H1 (cell line): ENCODE measurements at regions not wholly inside any gene's neighbourhood (a gene's known extent, or its start where the extent isn't known, plus 50 kb on each side); places are given as distances from the start of the nearest gene placed in this dataset.

ENCODE experiments used
- ASH2L ChIP-seq: fragments of 200-600, 300-600 bp; sonication (generic); IDR thresholded peaks from one replicate; pipeline ENCODE4 v1.7.1; 2017; ENCODE audit warnings: low read length
- CTCF ChIP-seq, 3 experiments: IDR thresholded peaks; 1 replicate in 2 of 3; 2 replicates in 1 of 3; pipeline versions ENCODE4 v1.5.1 to v1.6.1; 2011; ENCODE audit warnings: low read length in 3 of 3, mild to moderate bottlenecking in 3 of 3, inconsistent platforms in 2 of 3, low read depth in 1 of 3, moderate library complexity in 1 of 3; ENCODE audit not compliant: insufficient read depth in 1 of 3; ENCODE audit errors: control extremely low read depth in 1 of 3
- EP300 ChIP-seq, 2 experiments: IDR thresholded peaks; 1 replicate in 1 of 2; 2 replicates in 1 of 2; pipeline ENCODE4 v1.6.1; 2011 to 2012; ENCODE audit warnings: low read depth in 2 of 2, low read length in 2 of 2, mild to moderate bottlenecking in 2 of 2, borderline replicate concordance in 1 of 2, inconsistent platforms in 1 of 2, moderate library complexity in 1 of 2
- EZH2 ChIP-seq: fragments of 200-600 bp; sonication (generic); IDR thresholded peaks from 2 replicates; pipeline ENCODE4 v1.7.1; 2012; ENCODE audit warnings: low read depth, mild to moderate bottlenecking, moderate library complexity, low read length, inconsistent platforms; ENCODE audit not compliant: severe bottlenecking
- POLR2AphosphoS5 ChIP-seq: IDR thresholded peaks from 2 replicates; pipeline ENCODE4 v1.6.1; 2011; ENCODE audit warnings: low read depth, low read length
- SP2 ChIP-seq: IDR thresholded peaks from 2 replicates; pipeline ENCODE4 v1.6.1; 2012; ENCODE audit warnings: mild to moderate bottlenecking, low read length, inconsistent platforms
- TF ChIP-seq, protein P1 (sequence below): IDR thresholded peaks from 2 replicates; pipeline ENCODE4 v1.6.1; 2012; ENCODE audit warnings: inconsistent platforms

DNA sequence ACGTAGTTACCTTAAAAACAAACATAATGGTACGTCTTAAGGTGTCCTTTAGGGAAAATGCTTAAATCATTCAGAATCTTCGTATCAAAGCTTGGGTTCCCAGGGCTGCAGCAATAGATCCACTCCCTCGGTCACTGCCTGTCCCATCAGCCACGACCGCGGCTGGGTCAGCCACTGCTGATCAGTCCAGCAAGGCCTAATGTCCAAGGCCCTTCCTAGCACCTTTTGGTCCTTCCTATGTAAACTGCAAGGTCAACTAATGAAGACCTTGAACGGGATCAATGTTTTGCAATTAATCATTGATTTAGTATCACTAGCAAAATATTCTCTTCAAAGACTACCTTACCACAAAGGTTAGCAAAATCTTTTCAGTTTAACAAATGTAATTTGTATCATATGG lies 122.2 kb upstream of the IGF1R start:
- no peak for TF ChIP-seq POLR2AphosphoS5
- TF ChIP-seq, protein P1, sequence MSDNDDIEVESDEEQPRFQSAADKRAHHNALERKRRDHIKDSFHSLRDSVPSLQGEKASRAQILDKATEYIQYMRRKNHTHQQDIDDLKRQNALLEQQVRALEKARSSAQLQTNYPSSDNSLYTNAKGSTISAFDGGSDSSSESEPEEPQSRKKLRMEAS, result no peak
- no peak for TF ChIP-seq CTCF (IDR thresholded peaks at IDR 0.05; ENCODE audit: control extremely low read depth in 1 of 3, insufficient read depth in 1 of 3, low read depth in 1 of 3, low read length in 3 of 3)
- no peak for TF ChIP-seq SP2
- TF ChIP-seq EZH2, result no peak
- no peak for TF ChIP-seq ASH2L
- no peak for TF ChIP-seq EP300 (IDR thresholded peaks at IDR 0.05; ENCODE audit: borderline replicate concordance in 1 of 2, low read depth in 2 of 2, low read length in 2 of 2)
